Esophagus muscularis mucosa (tissue), 3 donors: ENCODE measurements at regions not wholly inside any gene's neighbourhood (a gene's known extent, or its start where the extent isn't known, plus 50 kb on each side); places are given as distances from the start of the nearest gene placed in this dataset.

Experiments used
- POLR2A ChIP-seq: fragments of 450-650 bp; IDR thresholded peaks from one replicate; pipeline ENCODE4 v1.6.1; 2017; ENCODE audit warnings: antibody characterized with exemption, moderate library complexity, mild to moderate bottlenecking, low read depth
- POLR2AphosphoS5 ChIP-seq, 2 donors: sonication (generic); formaldehyde crosslinking; IDR thresholded peaks; one replicate each; pipeline ENCODE4 v1.6.1; 2017; ENCODE audit warnings: antibody characterized with exemption in 2 of 2
- TF ChIP-seq, protein P1 (sequence below), 3 experiments: fragments of 200-600 bp in 2 of 3; fragments of 450-650 bp in 1 of 3; sonication (generic) in 2 of 3; IDR thresholded peaks; one replicate each; pipeline ENCODE4 v1.5.1; 2017 to 2019; ENCODE audit warnings: antibody characterized with exemption in 3 of 3, mild to moderate bottlenecking in 2 of 3, moderate library complexity in 1 of 3

GRCh38 chr20:19041787-19042186 is 170.7 kb upstream of the SLC24A3 start:
- TF ChIP-seq, protein P1, sequence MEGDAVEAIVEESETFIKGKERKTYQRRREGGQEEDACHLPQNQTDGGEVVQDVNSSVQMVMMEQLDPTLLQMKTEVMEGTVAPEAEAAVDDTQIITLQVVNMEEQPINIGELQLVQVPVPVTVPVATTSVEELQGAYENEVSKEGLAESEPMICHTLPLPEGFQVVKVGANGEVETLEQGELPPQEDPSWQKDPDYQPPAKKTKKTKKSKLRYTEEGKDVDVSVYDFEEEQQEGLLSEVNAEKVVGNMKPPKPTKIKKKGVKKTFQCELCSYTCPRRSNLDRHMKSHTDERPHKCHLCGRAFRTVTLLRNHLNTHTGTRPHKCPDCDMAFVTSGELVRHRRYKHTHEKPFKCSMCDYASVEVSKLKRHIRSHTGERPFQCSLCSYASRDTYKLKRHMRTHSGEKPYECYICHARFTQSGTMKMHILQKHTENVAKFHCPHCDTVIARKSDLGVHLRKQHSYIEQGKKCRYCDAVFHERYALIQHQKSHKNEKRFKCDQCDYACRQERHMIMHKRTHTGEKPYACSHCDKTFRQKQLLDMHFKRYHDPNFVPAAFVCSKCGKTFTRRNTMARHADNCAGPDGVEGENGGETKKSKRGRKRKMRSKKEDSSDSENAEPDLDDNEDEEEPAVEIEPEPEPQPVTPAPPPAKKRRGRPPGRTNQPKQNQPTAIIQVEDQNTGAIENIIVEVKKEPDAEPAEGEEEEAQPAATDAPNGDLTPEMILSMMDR (IDR thresholded peaks at IDR 0.05) = no peak
- TF ChIP-seq POLR2AphosphoS5 (IDR thresholded peaks at IDR 0.05) = no peak
- TF ChIP-seq POLR2A = no peak
